Activated naive CD4-positive, alpha-beta T cell treated with Interleukin-2 at 50 U/mL for 16 hours (primary cell): ENCODE measurements at regions not wholly inside any gene's neighbourhood (a gene's known extent, or its start where the extent isn't known, plus 50 kb on each side); places are given as distances from the start of the nearest gene placed in this dataset.

Experiments
- DNase-seq: peaks from one replicate; pipeline ENCODE4 v3.0.0-alpha.2; 2020

DNA sequence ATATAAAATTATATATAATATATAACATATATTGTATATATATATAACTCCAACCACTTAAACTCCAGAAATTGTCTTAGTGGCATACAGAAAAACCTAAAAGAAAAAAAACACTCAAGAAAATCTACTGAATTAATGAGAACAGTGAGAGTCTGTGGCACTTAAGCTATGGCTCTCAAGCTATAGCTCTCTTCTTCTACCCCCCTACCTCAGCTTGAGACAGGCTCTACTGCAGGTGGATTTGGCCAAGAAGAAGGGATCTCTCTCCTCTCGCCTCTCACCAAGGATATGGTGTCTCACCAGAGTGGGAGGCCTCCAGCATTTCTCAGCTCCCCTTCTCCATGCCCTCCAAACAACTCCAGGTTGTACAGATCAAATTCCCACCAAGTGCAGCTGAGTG lies 64.5 kb upstream of the DAB2 start:
- no peak for DNase-seq

DNA sequence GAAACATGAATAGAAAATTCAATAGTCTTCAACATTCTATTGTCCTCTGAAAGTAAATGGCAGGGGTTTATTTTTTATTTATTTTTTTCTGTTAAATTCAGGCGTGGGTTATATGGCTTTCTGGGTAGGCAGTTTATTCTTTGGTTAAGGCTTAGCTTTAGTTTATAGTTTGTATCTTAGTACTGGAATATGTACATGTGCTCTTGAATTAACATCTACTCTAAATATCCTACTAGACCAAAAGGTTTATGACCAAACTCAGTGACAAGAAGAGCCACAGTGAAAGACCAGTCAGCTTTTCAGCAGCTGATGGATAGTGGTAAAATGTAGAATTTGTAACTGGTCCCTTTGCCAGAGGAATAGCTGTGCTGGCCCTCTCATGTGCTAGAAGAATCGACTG lies 62.0 kb upstream of the DAB2 start:
- DNase-seq = no peak

- DNase-seq = no peak
Observed at GRCh38 chr5:39486361-39486760, 61.6 kb upstream of the DAB2 start.

GRCh38 chr5:39485079-39485478 lies 60.3 kb upstream of the DAB2 start:
- no peak for DNase-seq

DNA sequence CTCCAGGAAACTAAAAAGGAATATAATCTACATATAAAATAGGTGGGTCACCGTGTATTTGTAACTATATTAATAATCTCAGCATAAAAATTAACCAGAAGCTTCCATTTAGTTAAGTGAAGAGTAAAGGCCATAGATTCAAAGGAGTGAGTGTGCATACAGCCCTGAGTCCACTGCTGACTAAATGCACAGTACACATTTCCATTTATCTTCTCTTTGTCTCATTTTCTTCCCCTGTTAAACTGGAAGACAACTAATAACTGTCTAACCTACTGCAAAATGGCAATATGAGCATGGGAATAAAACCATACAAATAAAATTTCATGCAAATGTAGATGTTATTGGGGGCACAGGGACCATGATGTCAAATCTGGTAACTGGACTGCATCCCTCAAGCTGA lies 59.9 kb upstream of the DAB2 start:
- DNase-seq = no peak

GRCh38 chr5:39482098-39482497 lies 57.3 kb upstream of the DAB2 start:
- DNase-seq = no peak

DNA sequence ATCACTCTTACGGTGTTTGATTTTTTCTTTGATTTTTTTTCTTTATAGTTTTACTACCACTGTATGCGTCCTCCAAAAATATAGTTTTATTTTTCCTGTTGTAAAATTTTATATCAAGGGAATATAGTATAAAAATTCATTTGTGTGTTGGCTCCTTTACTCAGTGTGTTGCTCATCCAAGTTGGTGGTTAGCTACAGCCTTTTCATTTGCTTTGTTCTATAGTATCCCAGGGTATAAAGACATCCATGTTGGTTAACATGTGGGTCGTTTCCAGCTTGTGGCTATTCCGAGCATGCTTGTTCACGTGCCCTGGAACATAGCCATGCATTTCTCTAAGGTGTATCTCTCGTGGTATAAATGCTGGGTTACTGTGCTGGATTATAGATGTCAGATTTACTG lies 54.8 kb upstream of the DAB2 start:
- no peak for DNase-seq

DNA sequence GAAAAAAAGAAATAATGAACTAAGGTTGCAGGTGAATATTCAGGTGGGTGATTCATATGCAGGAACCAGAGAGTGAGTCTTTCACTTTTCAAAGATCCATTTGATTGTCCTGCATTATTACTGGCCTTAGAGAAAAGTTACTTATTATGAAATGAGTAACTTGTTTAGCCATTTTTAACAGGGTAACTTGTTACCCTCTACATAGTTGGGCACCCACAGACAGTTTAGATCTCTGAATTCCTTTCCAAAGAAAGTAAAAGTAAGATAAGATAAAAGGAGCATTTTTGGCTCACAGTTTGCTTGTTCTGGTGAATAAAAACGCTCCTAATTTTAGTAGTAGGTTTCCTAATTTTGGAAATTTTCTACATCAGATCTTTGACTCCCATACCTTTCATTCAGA lies 54.1 kb upstream of the DAB2 start:
- no peak for DNase-seq

GRCh38 chr5:39476843-39477220 lies 52.1 kb upstream of the DAB2 start:
- DNase-seq = no peak

DNA sequence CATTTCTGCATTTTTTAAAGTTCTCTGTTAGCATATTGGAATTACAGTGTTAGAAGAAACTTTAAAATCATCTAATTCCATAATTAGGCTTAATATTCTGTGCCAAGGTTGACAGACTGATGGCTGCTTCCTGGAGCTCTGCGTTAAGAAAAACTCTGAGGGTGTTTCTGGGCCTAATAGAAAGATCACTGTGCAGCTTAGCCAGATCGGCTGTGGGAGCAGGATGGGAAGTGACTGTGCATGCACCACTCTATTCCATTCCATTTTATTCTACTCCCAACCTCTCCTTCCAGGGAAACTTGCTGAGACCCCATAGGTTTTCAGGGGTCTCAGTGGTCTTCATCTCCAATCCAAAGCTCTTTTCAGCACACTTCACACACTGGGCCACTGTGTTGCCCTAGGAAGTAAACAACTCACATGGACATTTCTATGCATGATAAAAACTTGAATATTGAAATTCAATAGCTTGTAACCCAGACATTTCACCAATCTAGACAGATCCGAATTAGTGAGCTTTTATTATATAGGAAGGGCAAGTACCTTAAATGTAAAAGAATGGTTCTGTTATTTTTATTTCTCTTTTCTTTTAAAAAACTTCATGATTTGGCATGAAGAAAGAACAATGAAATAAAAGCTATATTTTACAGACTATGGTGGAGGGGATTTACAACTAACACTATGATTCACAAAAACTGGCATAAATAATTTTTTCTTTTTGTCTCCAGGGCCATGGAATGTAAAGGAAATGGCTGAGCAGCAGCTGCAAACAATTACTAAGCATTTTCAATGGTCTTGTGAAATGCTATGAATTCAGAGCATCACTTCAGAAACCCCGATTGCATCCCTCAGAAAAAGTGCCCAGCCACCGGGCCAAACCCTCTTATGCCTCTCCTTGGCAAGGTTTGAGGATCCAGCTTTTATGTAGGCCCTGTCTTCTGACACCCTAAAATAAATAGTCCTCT lies 51.4 kb upstream of the DAB2 start:
- no peak for DNase-seq

GRCh38 chr5:39475159-39475571 lies 50.4 kb upstream of the DAB2 start:
- DNase-seq = no peak
